Smooth muscle cell (in vitro differentiated cells): ENCODE measurements at regions not wholly inside any gene's neighbourhood (a gene's known extent, or its start where the extent isn't known, plus 50 kb on each side); places are given as distances from the start of the nearest gene placed in this dataset.

Experiments
- DNase-seq: peaks from one replicate; lab custom pipeline; 2025; ENCODE audit not compliant: unreplicated experiment; lab: John Stamatoyannopoulos, UW
- H2AFZ ChIP-seq: fragments of 200-600 bp; sonication (generic); 2 replicates; pipeline ENCODE4 v1.6.0; 2016; ENCODE audit warnings: antibody characterized with exemption, low read depth, mild to moderate bottlenecking
- H3F3A ChIP-seq: fragments of 200-600 bp; sonication (generic); 2 replicates; pipeline ENCODE4 v1.6.0; 2017; ENCODE audit warnings: antibody characterized with exemption, low read depth
- H3K27ac ChIP-seq: fragments of 200-600 bp; sonication (generic); 2 replicates; pipeline ENCODE4 v1.5.1; 2016; ENCODE audit warnings: low read depth, mild to moderate bottlenecking
- H3K27me3 ChIP-seq: fragments of 200-600 bp; sonication (generic); 2 replicates; pipeline ENCODE4 v1.6.1; 2016; ENCODE audit warnings: low read depth, mild to moderate bottlenecking
- H3K36me3 ChIP-seq: fragments of 200-600 bp; sonication (generic); 2 replicates; pipeline ENCODE4 v1.5.1; 2016; ENCODE audit warnings: low read depth
- H3K4me1 ChIP-seq: fragments of 200-600 bp; sonication (generic); 2 replicates; pipeline ENCODE4 v1.5.1; 2016; ENCODE audit warnings: low read depth
- H3K4me2 ChIP-seq: fragments of 200-600 bp; sonication (generic); 2 replicates; pipeline ENCODE4 v1.6.0; 2016; ENCODE audit warnings: mild to moderate bottlenecking
- H3K4me3 ChIP-seq: fragments of 200-600 bp; sonication (generic); 2 replicates; pipeline ENCODE4 v1.5.1; 2016; ENCODE audit warnings: mild to moderate bottlenecking
- H3K79me2 ChIP-seq: fragments of 200-600 bp; sonication (generic); 2 replicates; pipeline ENCODE4 v1.6.0; 2016; ENCODE audit warnings: low read depth, mild to moderate bottlenecking
- H3K9ac ChIP-seq: fragments of 200-600 bp; sonication (generic); 2 replicates; pipeline ENCODE4 v1.6.0; 2016; ENCODE audit warnings: low read depth
- H3K9me3 ChIP-seq: fragments of 200-600 bp; sonication (generic); replicated peaks from 2 replicates; pipeline ENCODE4 v1.5.1; 2016; ENCODE audit warnings: low read depth
- H4K20me1 ChIP-seq: fragments of 200-600 bp; sonication (generic); 2 replicates; pipeline ENCODE4 v1.6.0; 2016; ENCODE audit warnings: low read depth
- WGBS: methylation state at CpG from one replicate; pipeline ENCODE4 v1.1.7; 2016; ENCODE audit warnings: low lambda C conversion rate; 5-methylcytosine and 5-hydroxymethylcytosine counted together
- TF ChIP-seq, protein P1 (sequence below): fragments of 200-600 bp; sonication (generic); IDR thresholded peaks from 2 replicates; pipeline ENCODE4 v1.5.1; 2017; ENCODE audit warnings: borderline replicate concordance, mild to moderate bottlenecking, antibody characterized with exemption; ENCODE audit not compliant: insufficient read depth, poor library complexity, severe bottlenecking

DNA sequence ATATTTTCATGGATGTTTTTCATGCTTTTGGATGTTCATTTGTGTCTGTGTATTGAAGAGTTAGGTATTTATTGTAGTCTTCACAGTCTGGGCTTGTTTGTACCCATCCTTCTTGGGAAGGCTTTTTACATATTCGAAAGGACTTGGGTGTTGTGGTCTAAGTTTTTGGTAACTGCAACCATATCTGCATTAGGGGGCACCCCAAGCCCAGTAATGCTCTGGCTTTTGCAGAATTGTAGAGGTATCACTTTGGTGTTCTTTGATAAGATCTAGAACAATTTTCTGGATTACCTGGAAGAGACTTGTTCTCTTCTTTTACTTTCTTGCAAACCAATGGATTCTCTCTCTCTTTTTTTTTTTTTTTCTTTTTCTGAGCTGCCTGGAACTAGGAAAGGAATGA, 581.3 kb downstream of the DACH1 start:
- TF ChIP-seq, protein P1, sequence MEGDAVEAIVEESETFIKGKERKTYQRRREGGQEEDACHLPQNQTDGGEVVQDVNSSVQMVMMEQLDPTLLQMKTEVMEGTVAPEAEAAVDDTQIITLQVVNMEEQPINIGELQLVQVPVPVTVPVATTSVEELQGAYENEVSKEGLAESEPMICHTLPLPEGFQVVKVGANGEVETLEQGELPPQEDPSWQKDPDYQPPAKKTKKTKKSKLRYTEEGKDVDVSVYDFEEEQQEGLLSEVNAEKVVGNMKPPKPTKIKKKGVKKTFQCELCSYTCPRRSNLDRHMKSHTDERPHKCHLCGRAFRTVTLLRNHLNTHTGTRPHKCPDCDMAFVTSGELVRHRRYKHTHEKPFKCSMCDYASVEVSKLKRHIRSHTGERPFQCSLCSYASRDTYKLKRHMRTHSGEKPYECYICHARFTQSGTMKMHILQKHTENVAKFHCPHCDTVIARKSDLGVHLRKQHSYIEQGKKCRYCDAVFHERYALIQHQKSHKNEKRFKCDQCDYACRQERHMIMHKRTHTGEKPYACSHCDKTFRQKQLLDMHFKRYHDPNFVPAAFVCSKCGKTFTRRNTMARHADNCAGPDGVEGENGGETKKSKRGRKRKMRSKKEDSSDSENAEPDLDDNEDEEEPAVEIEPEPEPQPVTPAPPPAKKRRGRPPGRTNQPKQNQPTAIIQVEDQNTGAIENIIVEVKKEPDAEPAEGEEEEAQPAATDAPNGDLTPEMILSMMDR, result no peak
- Histone ChIP-seq H3K9me3 (no peaks in the 10 kb centered on the region), H3K36me3 (no peaks in the 10 kb centered on the region), H3K27me3 (no peaks in the 10 kb centered on the region), H3K4me3 (no peak overlapping the region), H3F3A (no peaks in the 10 kb centered on the region), H3K9ac (no peak overlapping the region), H3K79me2 (no peaks in the 10 kb centered on the region), H3K27ac (no peak overlapping the region), H4K20me1 (no peaks in the 10 kb centered on the region), H3K4me1 (no peaks in the 10 kb centered on the region), H3K4me2 (no peak overlapping the region), H2AFZ (no peak overlapping the region)
- 92% methylated on average over 1 of the region's 1 CpG for WGBS
- DNase-seq, result no peak

DNA sequence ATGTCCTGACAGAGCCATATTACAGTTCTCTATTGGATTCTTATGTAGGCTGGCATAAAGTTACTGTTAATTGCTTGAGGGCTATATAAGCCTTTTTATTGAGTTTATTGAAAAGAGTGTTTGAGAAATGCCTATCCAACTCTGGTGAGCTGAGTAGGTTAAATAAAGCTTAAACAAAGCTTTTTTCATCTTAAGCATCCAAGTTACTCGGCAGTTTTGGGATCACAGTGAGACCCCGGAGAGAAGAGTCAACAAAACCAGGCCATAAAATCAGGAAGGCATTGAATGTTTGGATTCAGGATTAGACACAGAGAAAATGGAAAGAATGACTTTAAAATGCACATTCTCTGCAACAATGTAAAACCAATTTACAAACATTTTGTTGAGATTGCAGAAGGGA, 588.5 kb downstream of the DACH1 start:
- H3K4me3 ChIP-seq, result no peak overlapping the region
- H3K9me3 ChIP-seq, result no peaks in the 10 kb centered on the region
- H4K20me1 ChIP-seq, result no peaks in the 10 kb centered on the region
- no peak overlapping the region for H3K9ac ChIP-seq
- no peak overlapping the region for H3K27ac ChIP-seq
- peak overlapping the region; percentile 17 for H2AFZ ChIP-seq
- H3F3A ChIP-seq, result no peaks in the 10 kb centered on the region
- 41% methylated on average over 2 of the region's 2 CpGs for WGBS
- no peak for DNase-seq
- peaks cover 6% of the 10 kb centered on the region for H3K4me1 ChIP-seq
- no peaks in the 10 kb centered on the region for H3K79me2 ChIP-seq
- no peaks in the 10 kb centered on the region for H3K27me3 ChIP-seq
- no peaks in the 10 kb centered on the region for H3K36me3 ChIP-seq
- no peak overlapping the region for H3K4me2 ChIP-seq
- TF ChIP-seq, protein P1, result no peak

DNA sequence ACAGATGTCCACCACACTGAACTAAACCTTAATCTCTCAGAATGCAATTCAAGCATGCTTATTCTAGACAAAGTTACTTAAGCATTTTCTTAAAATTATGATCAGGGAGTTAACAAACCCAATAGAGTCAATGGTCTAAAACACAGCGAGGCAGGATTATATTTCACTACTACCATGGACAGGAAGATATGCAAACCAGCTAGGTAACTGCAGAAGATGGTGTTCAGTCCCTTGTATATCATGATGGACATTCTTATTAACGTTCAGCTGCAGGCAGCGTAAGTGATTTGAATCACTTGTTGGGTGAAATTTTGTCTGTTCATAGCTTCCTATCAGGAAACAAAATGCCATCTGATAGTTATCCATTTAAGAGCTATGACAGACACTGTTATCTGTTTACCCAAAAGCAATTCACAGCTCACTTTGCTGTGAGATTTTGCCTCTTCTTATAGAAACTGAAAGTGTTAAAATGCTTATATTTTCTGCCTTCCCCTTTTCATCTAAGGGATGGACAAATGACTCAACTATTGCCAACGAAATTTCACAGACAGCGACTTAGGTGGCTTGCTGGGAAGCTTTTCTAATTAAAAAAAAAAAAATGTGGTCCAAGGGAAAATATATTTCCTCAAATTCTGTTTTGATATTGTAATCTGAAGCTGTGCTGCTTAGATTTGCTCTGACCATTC, 591.9 kb downstream of the DACH1 start:
- WGBS, result 83% methylated on average over 5 of the region's 5 CpGs
- TF ChIP-seq, protein P1, result no peak

DNA sequence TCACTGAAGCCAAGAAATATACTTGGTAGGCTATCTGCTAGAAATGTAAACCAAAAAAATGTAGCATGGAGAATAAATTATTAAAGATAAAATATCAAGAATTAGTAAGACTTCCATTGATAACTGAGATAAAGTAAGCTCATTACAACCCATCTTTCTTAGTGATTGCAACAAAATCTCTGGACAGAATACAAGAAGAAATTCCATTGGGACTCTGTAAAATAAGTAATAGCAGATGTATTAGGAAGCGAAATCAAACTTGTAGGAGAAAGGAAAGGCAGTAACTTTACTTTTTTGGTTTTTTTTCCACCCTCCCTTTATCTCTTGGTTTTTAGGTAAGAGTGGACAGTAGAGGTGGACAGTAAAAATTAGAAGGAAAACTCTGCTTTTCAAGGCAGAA, 605.7 kb downstream of the DACH1 start:
- Histone ChIP-seq H3K79me2 (no peaks in the 10 kb centered on the region), H3F3A (no peaks in the 10 kb centered on the region), H4K20me1 (no peaks in the 10 kb centered on the region), H3K9me3 (no peaks in the 10 kb centered on the region), H3K9ac (no peak overlapping the region), H3K4me3 (no peak overlapping the region), H2AFZ (no peak overlapping the region), H3K4me1 (peaks cover 16% of the 10 kb centered on the region), H3K27me3 (no peaks in the 10 kb centered on the region), H3K4me2 (no peak overlapping the region), H3K27ac (no peak overlapping the region), H3K36me3 (no peaks in the 10 kb centered on the region)
- TF ChIP-seq, protein P1, result no peak
- no peak for DNase-seq
- 96% methylated on average over 1 of the region's 1 CpG for WGBS

More for the DNA sequence above, 591.9 kb downstream of the DACH1 start:
- no peaks in the 10 kb centered on the region for H4K20me1 ChIP-seq
- H3K9me3 ChIP-seq, result no peaks in the 10 kb centered on the region
- H3K4me1 ChIP-seq, result peaks cover 6% of the 10 kb centered on the region
- no peaks in the 10 kb centered on the region for H3K27me3 ChIP-seq
- H3K27ac ChIP-seq, result no peak overlapping the region
- H3F3A ChIP-seq, result no peaks in the 10 kb centered on the region
- no peak overlapping the region for H3K9ac ChIP-seq
- no peak for DNase-seq
- no peak overlapping the region for H3K4me2 ChIP-seq
- H3K36me3 ChIP-seq, result no peaks in the 10 kb centered on the region
- H3K79me2 ChIP-seq, result no peaks in the 10 kb centered on the region
- H3K4me3 ChIP-seq, result no peak overlapping the region
- H2AFZ ChIP-seq, result no peak overlapping the region
